NCI-H82 (cell line): ENCODE measurements at regions not wholly inside any gene's neighbourhood (a gene's known extent, or its start where the extent isn't known, plus 50 kb on each side); places are given as distances from the start of the nearest gene placed in this dataset.
"Not testable (repeated sequence)": the region's sequence is repeated elsewhere in the genome, so short reads cannot be mapped to it uniquely, and the experiment has no call there.

Source experiments
- DNase-seq: peaks from one replicate; lab custom pipeline; 2025; lab: John Stamatoyannopoulos, UW

DNA sequence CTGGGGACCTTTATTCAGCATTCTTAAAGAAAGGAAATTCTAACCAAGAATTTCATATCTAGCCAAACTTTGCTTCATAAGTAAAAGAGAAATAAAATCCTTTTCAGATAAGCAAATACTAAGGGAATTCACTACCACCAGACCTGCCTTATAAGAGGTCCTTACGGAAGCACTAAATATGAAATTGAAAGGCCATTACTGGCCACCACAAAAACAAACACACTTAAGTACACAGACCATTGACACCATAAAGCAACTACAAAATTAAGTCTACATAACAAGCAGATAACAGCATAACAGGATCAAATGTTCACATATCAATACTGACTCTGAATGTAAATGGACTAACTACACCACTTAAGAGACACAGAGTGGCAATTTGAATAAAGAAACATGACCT lies 361.4 kb upstream of the POU5F2 start:
- no peak for DNase-seq

DNA sequence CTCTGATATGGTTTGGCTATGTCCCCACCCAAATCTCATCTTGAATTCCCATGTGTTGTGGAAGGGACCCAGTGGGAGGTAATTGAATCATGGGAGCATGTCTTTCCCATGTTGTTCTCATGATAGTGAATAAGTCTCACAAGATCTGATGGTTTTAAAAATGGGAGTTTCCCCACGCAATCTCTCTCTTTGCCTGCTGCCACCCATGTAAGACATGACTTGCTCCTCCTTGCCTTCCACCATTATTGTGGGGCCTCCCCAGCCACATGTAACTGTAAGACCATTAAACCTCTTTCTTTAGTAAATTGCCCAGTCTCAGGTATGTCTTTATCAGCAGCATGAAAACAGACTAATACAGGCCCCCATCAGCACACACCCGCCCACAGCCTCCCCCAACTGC lies 356.0 kb upstream of the POU5F2 start:
- DNase-seq: not testable (repeated sequence)

DNA sequence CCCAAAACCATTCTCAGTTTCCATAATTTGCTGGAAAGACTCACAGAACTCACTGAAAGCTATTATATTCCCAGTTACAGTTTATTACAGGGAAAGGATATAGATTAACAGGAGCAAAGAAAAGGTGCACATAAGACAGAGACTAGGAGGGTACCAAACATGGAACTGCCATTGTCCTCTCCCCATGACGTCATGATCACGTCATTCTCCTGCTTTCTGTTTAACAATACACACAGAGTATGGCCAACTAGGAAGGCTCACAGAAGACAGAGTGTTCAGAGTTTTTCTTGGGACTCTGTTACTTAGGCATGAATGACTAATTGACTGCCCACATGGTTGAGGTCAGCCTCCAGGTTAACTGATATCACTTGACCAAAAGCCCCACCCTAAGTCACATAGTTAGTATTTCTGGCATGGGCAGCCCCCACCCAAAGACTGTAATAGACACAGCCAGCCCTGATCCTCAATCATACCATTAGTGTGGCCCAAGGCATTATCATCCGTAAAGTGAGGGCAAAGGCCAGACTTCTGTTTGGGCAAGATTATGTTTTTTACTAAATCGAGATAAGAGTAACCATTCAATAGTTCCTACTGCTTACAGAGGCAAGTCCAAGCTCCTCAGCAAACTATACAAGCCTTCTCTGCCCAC lies 353.5 kb upstream of the POU5F2 start:
- DNase-seq: no peak

DNA sequence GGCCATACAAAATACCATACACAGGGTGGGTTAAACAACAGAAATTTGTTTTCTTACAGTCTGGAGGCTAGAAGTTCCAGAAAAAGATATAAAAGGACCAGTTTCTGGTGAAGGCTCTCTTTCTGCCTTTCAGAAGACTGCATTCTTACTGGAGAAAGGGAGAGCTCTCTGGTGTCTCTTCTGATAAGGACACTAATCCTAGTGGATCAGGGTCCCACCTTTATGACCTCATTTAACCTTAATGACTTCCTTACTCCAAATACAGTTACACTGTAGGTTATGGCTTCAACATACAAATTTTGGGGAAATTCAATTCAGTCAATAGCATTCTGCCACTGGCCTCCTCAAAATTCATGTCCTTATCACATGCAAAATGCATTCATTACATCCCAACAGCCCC lies 351.9 kb upstream of the POU5F2 start:
- no peak for DNase-seq

DNA sequence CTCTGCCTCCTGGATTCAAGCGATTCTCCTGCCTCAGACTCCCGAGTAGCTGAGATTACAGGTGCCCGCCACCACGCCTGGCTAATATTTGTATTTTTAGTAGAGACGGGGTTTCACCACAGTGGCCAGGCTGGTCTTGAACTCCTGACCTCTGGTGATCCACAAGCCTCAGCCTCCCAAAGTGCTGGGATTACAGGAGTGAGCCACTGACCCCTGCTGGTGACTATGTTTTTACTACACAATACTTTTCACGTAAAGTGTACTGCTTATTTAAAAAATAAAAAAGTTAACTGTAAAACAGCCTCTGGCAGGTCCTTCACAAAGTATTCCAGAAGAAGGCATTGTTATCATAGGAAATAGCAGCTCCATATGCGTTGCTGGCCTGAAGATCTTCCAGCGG lies 345.2 kb upstream of the POU5F2 start:
- DNase-seq: peak; percentile 9

DNA sequence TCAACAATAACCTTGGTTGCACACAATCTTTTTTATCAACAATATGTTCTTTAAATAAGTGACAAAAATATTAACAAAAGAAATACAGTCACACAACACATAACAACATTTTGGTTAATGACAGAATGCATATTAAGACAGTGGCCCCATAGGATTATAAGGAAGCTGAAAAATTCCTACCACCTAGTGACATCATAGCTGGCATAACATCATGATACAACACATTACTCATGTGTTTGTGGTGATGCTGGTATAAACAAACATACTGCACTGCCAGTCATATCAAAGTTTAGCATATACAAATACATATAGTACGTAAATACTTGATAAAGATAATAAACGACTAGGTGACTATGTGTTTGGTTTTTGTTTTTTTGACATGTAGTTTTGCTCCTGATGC lies 344.8 kb upstream of the POU5F2 start:
- no peak for DNase-seq

DNA sequence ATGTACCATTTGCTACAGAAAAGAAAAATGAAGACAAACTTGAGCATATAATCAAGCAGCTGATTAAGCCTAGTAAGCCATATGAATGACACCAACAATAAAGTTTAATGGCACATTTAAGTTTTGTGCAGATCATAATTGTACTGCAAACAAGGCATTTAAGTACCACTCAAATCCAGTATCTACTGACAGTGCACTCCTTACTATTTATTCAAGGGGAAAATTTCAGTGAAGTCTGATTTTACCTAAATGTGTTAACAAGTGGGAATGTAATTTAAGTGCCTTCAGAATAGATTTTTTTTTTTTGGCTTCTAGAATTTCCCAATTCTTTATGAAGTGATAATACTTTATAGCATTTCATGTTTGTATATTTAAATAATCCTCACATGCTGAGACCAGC lies 341.0 kb upstream of the POU5F2 start:
- no peak for DNase-seq

DNA sequence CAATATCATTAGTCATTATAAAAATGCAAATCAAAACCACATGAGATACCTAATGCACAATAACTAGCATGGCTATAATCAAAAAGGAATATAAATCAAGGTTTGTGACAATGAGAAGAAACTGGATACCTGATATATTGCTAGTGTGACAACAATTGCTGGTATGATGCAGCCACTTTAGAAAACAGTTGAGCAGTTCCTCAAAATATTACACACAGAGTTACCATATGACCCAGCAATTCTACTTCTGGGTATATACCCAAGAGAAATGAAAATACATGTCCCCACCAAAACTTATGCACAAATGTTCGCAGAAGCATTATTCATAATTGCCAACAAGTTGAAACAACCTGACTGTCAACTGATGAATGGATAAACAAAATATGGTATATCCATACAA lies 339.7 kb upstream of the POU5F2 start:
- no peak for DNase-seq

DNA sequence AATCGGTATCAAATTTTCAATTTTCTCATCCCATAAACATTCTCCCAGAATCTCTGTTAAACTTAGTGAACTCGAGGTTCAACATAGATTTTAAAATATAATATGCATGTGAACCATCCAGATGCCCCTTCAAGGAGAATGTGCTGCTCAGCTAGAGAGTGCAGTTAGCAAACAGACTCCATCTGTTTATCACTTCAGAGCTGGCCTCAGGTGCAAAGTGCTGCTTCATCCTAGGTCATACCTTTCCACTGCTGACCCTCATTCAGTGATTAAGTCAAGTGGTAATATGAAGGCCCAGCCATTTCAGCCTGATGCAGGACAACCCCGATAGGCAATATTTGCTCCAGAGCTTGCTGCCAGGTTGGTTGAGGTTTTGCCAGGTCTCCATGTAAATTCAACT lies 339.0 kb upstream of the POU5F2 start:
- no peak for DNase-seq

DNA sequence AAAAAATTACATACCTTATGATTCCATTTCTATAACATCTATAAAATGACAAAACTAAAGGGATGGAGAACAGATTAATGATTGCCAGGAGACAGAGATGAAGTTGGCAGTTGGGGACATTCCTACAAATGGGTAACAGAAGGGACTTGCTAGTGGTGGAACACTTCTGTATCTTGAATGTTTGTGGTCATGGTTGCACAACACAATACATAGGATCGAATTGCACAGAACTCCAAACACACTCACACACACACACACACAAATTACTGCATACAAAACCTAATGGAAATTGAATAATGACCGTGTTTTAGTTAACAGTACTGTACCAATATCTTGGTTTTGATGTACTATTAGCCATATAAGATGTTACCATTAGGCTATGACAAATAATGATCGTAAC lies 330.7 kb upstream of the POU5F2 start:
- no peak for DNase-seq

DNA sequence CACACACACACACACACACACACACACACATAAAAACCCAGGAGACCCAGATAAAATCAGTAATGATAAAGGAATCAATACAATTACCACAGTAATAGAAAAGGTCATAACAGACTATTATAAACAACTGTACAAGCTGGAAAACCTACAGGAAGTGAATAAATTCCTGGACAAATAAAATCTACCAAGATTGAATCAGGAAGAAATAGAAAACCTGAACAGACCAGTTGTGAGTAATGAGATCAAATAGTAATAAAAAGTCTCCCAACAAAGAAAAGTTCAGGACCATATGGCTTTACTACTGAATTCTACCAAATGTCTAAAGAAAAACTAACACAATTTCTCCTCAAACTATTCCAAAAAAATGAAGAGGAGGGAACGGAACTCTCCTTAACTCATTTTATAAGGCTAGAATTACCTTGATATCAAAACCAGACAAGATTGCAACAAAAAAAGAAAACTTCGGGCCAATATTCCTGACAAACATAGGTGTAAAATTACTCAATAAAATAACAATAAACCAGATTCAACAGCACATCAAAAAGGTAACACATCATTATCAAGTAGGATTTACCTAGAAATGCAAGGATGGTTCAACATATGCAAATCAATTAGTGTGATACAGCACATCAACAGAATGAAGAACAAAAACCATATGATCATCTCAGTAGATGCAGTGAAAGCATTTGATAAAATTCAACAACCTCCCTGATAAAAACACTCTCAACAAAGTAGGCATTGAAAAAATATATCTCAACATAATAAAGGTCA lies 325.2 kb upstream of the POU5F2 start:
- DNase-seq: no peak

DNA sequence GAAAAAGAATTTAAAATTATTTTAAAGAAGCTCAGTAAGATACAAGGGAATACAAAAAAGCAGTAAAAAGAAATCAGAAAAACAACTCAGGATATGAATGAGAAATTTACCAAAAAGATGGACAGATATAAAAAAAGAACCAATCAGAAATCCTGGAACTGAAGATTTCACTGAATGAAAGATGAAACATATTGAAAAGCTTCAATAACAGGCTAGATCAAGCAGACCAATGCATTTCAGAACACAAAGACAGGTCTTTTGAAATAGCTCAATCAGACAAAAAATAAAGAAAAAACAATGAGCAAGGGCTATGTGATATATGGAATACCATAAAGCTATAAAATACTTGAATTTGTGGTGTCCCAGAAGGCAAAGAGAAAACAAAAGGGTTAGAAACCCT lies 322.6 kb upstream of the POU5F2 start:
- DNase-seq: no peak

DNA sequence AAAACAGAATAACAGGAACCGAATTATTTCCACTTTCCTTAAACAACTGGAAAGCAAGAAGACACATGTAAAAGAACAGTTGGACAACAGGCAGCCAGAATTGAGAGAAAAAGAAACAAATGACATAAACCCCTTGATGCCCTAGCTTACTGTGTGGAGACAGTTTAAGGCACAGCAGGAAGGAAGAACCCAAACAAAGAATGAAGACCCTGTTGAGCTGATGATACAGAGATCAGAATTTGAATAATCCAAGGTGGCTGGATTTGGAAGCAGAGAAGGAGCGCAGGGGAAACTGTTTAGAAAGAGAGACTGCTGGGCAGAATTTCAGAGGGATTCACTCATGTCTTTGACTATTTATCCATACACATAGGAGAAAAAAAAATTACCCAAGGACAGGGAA lies 316.3 kb upstream of the POU5F2 start:
- DNase-seq: no peak

DNA sequence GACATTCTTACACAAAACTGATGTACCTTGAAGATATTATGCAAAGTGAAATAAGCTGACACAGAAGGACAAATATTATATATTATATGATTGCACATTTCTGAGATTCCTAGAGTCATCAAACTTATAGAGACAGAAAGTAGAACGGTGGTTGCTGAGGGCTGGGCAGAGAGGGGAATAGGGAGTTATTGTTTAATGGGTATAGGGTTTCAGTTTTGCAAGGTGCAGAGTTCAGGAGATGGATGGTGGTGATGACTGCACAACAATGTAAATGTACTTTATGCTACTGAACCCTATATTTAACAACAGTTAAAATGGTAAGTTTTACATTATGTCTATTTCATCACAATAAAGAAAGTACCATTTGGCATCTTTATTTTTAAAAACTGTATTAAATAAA lies 315.8 kb upstream of the POU5F2 start:
- DNase-seq: no peak

DNA sequence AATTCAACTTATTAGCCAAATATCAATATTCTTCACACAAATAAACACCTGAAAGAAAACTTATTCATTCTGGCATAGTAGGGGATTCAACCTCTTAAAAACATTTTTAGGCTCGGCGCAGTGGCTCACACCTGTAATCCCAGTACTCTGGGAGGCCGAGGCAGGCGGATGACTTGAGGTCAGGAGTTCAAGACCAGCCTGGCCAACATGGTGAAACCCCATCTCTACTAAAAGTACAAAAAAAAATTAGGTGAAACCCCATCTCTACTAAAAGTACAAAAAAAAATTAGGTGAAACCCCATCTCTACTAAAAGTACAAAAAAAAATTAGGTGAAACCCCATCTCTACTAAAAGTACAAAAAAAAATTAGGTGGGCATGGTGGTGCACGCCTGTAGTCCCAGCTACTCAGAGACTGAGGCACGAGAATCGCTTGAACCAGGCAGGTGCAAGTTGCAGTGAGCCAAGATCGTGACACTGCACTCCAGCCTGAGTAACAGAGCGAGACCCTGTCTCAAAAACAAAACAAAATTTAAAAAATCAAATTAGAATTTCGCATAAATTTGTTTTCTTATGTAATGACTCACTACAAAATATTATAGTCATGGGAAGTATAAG lies 308.0 kb upstream of the POU5F2 start:
- not testable (repeated sequence) for DNase-seq

DNA sequence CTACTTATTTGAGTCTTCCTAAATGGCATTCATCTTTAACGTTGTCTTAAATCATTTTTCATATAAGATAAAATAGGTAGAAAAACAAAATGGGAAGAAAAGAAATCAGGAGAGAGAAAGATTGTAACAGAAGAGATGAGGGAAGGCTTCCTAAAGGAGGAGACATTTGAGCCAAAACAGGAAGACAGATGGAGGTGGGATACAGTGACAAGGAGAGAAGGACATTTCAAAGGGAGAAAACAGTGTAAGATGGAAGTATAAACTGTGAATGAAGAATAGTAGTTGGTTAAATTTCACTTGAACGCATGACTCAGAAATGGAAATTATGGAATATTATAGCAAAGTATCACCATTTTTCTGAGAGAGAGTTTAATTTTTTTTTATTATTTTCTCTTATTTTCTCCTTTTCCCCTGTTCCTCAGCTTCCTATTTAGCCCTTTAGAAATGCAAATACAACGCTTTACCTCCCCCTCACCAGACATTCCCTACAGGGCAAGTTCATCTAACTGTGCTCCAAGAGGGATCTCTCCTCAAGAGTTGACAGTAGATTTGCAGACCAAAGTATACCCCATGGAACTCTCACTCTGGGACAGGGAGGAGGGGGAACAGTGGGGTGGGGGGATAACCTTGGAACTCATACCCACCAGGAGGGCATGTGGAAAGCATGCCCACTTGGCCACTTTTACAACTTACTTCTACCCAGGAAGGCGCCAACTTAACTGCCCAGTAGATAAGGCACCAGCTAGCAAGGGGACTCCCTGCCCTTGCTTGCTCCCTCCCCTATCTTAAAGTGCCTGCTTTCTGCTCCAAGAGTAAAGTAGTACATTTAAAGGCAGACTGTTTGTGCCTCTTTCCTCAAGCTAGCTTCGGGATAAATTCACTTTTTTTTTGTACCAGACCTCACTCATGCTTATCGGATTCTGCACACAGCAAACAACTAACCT lies 304.7 kb upstream of the POU5F2 start:
- no peak for DNase-seq

DNA sequence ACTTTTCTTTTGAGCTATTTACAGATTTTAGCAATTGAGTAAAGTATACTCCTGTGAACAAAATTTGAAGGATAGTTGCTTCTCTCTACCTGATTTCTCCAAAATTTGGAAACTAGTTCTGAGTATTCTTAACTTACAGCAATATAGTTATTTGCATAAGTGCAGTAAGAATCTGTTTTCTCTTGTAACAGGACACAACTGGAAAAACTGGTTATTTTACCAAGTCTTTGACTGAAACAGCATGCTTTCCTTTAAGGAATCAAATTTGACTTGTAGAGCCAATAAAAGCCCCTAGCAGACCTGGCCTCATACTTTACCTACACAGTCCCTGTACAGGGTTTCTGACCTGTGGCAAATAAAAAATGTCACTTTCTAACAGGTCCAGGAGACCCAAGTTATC lies 301.9 kb upstream of the POU5F2 start:
- no peak for DNase-seq

DNA sequence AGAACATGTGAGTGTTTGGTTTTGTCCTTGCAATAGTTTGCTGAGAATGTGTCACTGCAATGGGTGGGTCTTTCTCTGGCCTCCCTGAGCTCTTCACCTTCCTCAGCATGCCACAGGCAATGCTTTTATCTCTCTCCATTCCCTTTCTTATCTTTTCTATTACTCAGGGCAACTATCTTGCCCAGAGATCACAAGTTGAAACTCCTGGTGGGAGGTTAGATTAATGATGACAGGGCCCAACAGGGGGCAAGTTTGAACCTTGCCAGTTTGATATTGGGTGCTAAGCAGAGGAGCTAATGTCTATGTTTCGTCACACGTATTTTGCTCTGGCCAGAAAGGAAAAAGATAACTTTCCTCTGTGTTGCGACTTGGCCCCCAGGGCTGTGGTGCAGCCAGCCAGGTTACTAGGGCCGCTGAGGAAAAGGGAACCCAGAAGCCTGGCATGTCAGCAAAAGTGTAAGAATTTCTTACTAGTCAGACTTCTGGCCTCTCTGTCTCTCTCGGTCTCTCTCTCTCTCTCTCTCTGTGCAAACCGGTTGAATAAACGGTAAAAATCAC lies 299.3 kb upstream of the POU5F2 start:
- DNase-seq: no peak

DNA sequence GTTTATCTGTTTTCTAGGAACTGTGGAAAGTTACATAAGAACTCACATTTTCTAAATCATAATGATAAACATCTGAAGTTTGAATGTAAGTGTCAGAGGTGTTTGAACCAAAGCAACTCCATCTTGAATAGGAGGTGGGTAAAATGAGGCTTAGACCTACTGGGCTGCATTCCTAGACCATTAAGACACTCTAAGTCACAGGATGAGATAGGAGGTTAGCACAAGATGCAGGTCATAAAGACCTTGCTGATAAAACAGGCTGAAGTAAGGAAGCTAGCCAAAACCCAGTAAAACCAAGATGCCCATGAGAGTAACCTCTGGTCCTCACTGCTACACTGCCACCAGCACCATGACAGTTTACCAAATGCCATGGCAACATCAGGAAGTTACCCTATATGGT lies 297.7 kb upstream of the POU5F2 start:
- DNase-seq: no peak

DNA sequence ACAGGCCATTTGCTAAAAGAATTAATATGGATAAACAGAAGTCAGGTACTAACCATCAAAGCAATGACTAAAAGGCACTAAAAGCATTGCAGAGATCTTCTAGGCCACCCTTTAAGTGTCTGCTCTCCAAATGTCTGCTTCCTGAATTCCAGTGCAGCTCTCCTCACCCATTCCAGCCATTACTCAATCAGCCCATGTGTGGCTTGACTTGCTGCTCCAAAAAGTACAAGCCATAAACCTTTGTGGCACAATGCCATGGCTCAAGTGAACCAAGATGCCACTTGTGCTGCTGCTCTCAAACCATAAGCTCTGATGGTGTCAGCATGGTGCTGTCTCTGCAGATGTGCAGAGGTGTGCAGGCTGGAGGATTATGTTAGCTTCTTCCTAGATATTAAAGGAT lies 290.2 kb upstream of the POU5F2 start:
- no peak for DNase-seq

DNA sequence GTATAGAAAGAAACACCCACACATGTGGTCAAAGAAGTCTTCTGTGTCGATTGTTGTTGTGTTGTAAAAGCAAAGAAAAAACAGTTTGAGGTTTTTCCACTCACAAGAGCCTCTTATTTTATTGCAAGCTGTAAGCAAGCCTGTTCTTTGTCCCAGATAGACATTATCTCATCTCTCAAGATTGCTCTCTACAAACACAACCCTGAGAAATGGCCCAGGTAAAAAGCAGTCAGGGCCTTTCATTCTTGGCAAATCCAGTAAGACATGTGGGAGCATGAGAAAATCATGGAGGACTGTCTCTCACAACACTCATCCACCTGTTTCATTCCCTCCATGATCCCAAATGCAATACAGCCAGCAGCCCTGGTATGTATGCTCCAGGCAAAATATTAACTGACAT lies 286.6 kb upstream of the POU5F2 start:
- DNase-seq: no peak

DNA sequence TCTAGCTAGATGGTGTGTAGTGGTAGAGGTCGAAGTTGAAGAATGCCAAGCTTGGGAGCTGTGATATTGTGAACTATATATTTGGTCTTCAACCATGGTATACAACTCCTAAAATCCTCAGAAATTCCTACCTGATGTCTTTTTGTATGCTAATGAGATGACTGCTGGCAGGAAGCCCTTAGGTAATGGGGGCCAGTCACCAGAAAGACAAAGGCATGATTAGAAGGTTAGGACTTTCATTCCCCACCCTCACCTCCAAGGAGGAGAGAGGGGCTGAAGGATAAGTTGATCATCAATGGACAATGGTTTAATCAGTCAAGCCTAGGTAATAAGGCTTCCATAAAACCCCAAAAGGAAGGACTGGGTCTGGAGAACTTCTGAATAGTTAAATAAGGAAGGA lies 285.7 kb upstream of the POU5F2 start:
- no peak for DNase-seq
